ENCODE measurements at regions not wholly inside any gene's neighbourhood (a gene's known extent, or its start where the extent isn't known, plus 50 kb on each side); places are given as distances from the start of the nearest gene placed in this dataset.
"Not testable (repeated sequence)": the region's sequence is repeated elsewhere in the genome, so short reads cannot be mapped to it uniquely, and the experiment has no call there.

DNA sequence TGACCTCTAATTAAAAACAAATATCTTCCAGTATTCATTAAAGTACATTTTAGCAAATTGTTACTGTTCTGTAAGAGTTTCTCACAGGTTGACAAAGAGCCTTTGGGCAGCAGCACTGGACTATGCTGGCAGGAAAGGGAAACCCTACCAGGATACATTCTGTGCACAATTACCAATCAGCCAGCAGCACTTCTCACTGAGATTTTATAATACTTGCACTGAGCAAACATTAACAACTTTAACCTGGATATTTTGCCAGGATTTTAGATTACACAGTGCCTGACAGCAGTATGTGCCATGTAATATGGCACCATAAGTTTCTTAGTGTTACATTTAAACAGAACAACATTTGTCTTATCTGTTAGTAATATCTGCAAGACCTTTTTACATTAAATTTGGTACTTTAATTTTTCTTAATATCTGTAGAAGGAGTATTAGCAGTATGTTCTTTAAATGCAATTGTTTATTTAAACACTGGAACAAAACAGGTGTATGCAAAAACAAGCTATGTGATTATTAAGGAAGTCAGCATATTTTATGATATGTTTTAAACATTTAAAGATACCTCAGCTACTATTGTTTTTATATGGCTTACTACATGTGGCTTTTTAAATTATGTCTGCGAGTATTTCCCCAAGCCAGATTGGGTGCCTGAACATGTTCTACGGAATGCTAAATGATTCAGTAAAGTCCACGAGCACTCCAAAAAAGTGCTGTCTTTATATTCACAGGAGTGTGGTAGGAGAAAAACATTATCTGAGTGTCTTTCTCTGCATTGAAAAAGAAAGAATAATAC is 699.0 kb upstream of the LUZP2 start:
- Mint-ChIP-seq H3K27me3 (ENCODE audit: low read depth) (no peaks in the 10 kb centered on the region), H3K4me3 (no peak overlapping the region), H3K27ac (no peak overlapping the region), H3K4me1 (peaks cover 26% of the 10 kb centered on the region), H3K9me3 (no peaks in the 10 kb centered on the region), H3K36me3 (no peaks in the 10 kb centered on the region)
- DNase-seq (ENCODE audit: low spot score in 2 of 2, unreplicated experiment in 2 of 2) = no peak
- TF ChIP-seq CTCF (IDR thresholded peaks at IDR 0.05; ENCODE audit: unreplicated experiment) = no peak

- not testable (repeated sequence) for H3K4me1 Mint-ChIP-seq; H3K27ac Mint-ChIP-seq; DNase-seq (ENCODE audit: low spot score in 2 of 2, unreplicated experiment in 2 of 2); H3K9me3 Mint-ChIP-seq; H3K27me3 Mint-ChIP-seq (ENCODE audit: low read depth); H3K36me3 Mint-ChIP-seq; H3K4me3 Mint-ChIP-seq
Measured at GRCh38 chr11:23834306-23834705, 662.5 kb upstream of the LUZP2 start.

DNA sequence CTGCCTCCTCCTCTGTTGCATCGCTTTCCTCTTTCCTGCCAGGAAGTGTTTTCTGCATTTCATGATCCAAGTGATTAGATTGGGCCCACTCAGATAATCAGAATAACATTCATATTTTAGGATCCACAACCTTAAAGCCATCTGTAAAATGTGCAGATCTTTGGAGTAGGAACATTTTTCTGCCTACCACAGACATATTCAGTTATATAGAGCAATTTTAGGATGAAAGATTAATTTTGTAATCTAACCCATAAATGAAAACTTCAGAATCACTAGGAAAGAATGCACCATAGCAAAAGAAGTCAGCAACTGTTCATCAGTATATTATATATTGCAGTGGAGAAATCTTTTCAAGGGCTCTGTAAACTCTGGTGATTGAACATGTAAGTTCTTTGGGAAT is 659.9 kb upstream of the LUZP2 start:
- Mint-ChIP-seq H3K4me1 (no peaks in the 10 kb centered on the region), H3K27me3 (ENCODE audit: low read depth) (no peaks in the 10 kb centered on the region), H3K36me3 (no peaks in the 10 kb centered on the region), H3K9me3 (no peaks in the 10 kb centered on the region), H3K27ac (no peak overlapping the region), H3K4me3 (no peak overlapping the region)
- no peak for TF ChIP-seq CTCF (IDR thresholded peaks at IDR 0.05; ENCODE audit: unreplicated experiment)
- no peak for DNase-seq (ENCODE audit: low spot score in 2 of 2, unreplicated experiment in 2 of 2)

DNA sequence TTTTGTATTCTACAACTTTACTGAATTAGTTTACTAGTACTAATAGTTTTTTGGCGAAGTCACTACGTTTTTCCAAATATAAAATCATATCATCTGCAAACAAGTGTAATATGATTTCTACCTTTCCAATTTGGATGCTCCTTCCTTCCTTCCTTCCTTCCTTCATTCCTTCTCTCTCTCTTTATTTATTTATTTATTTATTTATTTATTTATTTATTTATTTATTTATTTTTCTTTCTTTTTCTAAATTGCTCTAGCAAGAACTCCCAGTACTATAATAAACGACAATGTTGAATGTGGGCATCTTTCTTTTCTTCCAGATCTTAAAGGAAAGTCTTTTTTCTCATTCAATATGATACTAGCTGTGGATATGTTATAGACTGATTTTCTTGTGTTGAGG is 656.0 kb upstream of the LUZP2 start:
- Mint-ChIP-seq H3K27me3 (ENCODE audit: low read depth) (no peaks in the 10 kb centered on the region), H3K9me3 (peaks cover 16% of the 10 kb centered on the region), H3K4me3 (no peak overlapping the region), H3K36me3 (no peaks in the 10 kb centered on the region), H3K4me1 (no peaks in the 10 kb centered on the region), H3K27ac (no peak overlapping the region)
- no peak for DNase-seq (ENCODE audit: low spot score in 2 of 2, unreplicated experiment in 2 of 2)
- TF ChIP-seq CTCF (IDR thresholded peaks at IDR 0.05; ENCODE audit: unreplicated experiment) = no peak

DNA sequence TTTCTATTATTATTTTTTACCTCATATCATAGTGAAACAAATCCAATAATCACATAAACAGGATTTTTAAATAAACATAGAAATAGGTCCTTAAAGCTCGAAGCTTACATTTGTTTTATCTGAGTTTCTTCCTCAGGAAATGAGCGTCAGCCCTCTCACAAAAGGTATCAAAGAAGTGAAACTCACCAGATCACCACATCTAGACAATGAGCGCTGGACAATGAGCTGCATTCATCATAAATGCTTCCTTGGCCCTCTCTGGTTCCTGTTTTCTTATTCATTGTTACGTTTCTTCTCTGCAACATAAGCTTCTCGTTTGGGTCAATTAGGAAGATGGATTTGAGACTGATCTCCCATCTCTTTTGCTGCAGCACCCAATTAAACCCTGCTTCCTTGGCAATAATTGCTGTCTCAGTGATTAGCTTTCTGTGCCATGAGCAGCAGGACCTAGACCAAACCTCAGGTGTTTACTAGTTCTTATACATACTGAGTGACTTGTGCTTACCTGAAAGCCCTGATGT is 649.9 kb upstream of the LUZP2 start:
- H3K9me3 Mint-ChIP-seq = peaks cover 20% of the 10 kb centered on the region
- H3K4me1 Mint-ChIP-seq = no peaks in the 10 kb centered on the region
- TF ChIP-seq CTCF (IDR thresholded peaks at IDR 0.05; ENCODE audit: unreplicated experiment) = no peak
- H3K27me3 Mint-ChIP-seq (ENCODE audit: low read depth) = no peaks in the 10 kb centered on the region
- no peaks in the 10 kb centered on the region for H3K36me3 Mint-ChIP-seq
- no peak for DNase-seq (ENCODE audit: low spot score in 2 of 2, unreplicated experiment in 2 of 2)
- H3K4me3 Mint-ChIP-seq = no peak overlapping the region
- no peak overlapping the region for H3K27ac Mint-ChIP-seq

DNA sequence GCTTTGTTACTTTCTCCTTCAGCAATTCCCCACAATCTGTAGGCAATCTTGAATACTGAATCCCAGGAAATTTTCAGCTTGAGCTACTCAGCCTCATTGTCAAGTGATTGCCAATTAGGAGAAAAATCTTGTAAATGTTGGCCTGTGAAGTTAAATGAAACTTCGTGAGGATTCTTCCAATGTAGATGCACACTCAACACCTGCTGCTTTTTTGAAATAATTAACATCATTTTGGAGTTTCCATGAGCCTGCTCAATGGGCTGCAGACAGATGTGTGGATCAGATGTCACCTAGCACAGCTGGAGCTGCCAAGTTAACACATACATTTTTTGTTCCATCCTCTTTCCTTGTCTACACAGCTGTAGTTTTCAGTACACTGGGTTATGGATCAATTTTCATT is 645.6 kb upstream of the LUZP2 start:
- Mint-ChIP-seq H3K27me3 (ENCODE audit: low read depth) (no peaks in the 10 kb centered on the region), H3K27ac (no peak overlapping the region), H3K4me3 (no peak overlapping the region), H3K36me3 (no peaks in the 10 kb centered on the region), H3K9me3 (peaks cover 4% of the 10 kb centered on the region), H3K4me1 (no peaks in the 10 kb centered on the region)
- no peak for DNase-seq (ENCODE audit: low spot score in 2 of 2, unreplicated experiment in 2 of 2)
- TF ChIP-seq CTCF (IDR thresholded peaks at IDR 0.05; ENCODE audit: unreplicated experiment) = no peak
